Right hindlimb (tissue), 1 donor: ENCODE measurements at regions not wholly inside any gene's neighbourhood (a gene's known extent, or its start where the extent isn't known, plus 50 kb on each side); places are given as distances from the start of the nearest gene placed in this dataset.

Source experiments
- DNase-seq: peaks from one replicate; pipeline ENCODE4 v3.0.0-alpha.2; 2018

DNA sequence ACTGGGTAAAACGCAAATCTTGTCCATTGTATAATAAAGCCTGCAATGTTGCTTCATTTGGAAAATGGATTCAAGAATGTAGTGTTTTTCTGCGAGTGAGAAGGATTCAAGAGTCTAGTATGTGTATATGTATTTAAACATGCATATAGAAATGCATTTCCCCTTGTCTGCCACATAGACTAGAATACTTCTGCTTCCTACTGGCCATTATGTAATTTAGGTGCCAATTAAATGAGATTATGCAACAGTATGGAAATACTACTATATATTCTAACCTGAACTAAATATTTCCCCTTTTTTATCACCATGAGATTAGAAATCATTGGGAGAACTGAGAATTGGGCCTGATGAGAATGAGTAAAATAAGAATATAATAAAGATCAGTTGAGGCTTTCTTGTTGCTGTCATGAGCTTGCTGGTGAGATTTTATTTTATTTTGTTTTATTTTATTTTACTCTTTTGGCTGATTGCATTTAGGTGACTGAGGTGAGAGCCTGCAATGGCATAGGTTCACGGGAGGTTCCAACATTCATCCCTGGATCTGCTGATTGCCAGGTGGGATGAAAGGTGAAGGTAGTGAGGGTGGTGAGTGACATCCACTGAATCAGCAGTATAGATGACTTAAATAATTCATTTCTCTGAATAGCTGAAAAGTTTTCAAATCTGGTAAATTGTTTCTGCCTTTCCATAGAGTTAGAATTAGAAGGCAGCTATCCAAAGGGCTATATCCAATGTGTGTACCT, 95.6 kb upstream of the SLC4A4 start:
- DNase-seq = no peak

DNA sequence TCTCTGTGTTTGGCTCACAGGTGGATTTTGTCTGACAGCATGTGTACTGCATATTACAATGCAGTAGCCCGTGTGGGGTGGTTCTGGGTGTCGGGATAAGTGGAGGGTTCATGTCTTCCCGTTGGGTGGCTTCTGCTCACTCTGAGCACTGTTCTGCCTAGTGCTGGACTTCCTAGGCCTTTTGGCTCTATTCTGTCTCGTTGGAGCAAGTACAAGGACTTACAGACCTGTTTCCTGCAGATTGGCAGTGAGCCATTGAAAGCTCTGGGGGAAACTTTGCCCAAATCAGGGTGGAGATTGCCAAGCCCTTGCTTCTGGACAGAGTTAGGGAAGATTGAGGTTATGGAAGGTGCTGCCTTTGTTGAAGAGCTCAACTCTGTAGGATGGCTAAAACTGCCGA, 91.1 kb upstream of the SLC4A4 start:
- DNase-seq = no peak

DNA sequence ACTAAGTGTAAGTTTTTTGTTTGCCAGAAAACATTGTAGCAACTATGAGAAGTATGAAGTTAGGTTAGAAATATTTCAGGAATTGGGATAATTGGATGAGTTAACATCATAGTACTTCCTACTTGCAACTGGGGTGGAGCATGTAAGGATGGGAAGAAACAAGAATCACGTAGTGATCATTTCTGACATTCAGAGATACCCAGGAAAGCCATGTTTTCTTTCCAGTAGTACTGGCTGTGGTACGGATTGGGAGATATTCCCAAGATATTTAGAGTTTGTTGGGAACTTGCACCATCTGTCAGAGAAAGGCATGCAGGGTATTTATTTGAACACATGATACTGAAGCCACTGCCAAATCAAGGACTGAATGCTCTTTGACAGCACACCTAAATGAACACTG, 87.6 kb upstream of the SLC4A4 start:
- no peak for DNase-seq

DNA sequence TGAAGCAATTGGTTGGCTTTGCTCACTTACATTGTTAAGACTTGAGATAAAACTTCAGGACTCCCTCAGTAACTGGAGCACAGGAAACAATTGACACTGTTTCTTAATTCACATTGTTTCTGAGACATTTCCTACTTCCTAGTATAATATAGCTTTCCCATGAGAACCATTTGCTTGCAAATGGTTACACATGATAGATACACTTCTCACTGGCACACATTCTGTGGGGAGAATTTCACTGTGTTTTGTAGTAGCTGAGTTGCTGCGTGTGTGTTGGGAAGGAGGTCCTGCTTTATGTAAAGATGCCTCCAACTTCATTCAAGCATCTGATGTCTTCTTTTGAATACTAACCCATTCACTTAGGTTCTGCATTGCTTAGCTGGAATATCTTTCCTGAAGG, 85.3 kb upstream of the SLC4A4 start:
- DNase-seq = no peak

DNA sequence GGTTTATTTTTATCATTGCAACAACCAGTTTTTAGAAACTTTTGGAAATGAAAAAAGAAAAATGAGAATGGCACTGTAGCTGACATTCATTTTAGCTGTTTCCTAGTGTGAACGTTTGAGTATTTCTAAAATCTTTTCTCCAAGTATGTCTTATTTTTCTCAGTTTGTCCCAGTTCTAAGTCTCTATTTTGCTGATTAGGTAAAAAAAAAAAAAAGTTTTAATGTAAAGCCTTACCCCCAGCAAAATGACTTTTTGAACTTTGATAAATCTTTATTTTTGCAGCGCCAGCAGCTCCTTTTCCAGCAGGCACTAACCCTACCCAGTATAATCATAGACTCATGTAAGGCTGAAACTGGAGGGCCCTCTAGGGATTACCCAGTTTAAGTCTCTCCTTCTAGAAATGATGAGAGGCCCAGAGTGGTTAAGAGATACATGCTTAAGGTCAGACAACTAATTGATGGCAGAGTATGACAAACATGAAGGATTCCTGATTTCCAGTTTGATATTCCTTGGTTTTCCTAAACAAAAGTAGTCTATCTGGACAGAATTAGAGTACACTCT, 84.3 kb upstream of the SLC4A4 start:
- no peak for DNase-seq

DNA sequence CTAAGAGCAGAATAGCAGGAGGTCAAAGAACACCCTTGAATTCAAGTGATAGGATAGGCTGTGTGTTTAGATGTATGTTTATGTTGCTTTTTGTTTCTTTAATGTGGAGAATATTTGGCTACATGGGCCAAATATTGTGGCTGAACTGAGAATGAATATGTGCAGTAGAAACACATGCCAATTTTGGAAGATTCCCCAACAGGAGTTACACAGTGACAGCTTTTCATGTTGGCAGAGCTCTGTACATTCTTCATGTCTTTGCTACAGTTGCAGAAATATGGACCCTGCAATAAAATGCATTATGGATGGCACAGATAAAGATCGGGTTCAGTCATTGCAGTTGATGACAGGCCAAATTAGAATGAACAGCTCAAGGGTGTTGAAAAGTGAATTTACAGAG, 82.8 kb upstream of the SLC4A4 start:
- DNase-seq = no peak

DNA sequence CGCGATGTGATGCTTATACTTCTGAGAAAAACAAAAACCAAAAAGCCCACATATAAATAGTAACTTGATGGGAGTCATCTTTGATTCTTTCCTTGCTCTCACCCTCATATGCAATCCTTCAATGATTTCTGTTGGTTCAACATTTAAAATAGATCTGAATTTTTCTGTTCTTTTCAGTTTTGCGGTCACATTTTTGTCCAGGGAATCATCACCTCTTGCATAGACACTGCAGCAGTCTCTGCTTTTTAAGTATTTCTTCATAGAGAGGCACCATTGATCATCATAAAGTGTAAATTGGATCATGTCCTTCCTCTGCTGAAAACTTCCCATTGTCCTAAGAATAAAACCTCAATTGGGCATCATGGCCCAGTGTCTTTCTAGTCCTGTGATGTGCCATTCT, 81.1 kb upstream of the SLC4A4 start:
- no peak for DNase-seq

DNA sequence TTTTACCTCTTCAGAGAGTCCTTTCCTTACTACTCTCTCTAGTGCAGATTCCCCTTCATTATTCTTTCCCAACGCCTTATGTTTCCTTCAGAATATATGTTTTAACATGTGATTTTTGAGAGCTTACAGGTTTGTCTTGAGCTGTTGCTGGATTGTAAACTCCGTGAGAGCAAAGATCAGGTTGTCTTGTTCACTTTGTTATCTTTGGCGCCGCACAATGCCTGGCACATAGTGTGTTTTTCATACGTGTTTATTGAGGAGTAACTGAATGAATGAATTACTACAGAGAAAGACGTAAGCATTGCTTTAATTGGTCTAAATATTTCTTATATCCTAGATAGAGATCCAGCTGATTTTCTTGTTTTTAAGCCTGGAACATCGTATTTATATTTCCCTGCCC, 80.5 kb upstream of the SLC4A4 start:
- no peak for DNase-seq

DNA sequence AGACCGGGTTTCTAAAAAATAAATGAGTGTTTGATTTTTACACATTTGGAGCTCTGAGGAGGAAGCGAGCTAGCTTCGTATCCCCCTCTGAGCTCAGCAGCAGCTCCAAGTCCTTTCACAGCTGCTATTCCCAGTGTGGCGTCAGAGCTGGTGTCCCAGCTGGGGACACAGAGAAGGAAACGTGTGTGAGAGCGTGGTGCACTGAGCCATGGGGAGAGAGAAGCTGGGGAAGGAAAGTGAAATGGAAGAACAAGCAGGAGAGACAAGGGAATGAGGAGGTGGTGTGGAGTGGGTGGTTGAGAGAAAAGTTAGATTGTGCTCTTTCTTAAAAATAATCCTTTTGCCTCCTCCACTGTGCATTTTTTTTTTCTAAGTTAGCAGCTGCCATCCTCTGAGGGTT, 79.5 kb upstream of the SLC4A4 start:
- DNase-seq = no peak

DNA sequence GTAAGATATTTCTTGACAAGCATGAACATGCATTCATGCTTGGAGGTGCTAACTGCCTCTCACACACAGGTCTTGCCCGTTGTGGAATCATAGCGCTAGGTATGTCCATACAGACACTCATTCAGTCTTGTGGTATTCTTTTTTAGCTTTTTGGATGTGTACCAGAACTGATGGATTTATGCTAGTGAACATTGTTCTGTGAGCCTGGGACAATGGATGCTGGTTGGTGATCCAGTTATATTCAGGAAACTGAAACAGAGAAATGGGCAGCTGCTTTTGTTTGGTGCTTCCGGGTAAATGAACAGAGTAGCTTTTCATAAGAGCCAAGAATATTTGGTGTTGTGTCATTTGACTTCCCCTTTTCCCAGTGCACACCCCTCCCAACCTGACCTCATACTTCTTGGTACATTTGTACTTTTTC, 78.9 kb upstream of the SLC4A4 start:
- no peak for DNase-seq

DNA sequence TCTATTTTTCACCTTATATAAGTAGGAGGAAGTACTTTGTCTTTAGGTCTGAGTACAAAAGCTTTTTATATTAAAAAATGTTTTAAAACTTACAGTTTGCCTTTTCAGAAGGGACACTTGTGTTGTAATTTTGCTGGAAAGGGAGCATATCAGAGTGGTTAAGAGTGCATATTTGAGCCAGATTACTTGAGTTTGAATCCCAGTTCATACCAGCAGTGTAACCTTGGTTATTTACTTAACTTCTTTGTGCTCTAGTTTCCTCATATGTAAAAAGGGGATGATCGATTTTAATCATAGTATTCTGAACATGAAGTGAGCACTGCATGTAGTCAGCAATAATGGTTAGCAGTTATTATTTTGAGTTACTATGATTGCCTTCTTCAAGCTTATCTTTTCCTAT, 78.3 kb upstream of the SLC4A4 start:
- DNase-seq = no peak

DNA sequence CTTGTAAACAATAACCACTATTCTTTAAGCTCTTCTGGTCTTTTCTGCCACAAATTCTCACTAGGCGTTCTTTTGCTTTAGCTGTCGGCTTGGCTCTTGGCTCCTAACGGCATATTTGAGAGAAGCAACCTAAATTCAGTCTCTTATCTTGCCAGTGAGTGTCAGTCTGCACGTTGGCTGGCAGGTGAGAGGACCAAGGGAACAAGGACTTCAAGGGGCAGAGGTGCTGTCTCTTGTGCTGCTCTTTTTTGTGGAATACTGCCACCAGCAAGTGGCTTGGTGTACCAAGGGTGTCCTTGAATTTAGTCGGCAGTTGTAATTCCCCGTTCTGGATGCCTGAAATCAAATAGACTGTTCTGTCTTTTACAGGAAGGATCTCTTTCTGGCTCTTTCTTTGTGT, 77.8 kb upstream of the SLC4A4 start:
- no peak for DNase-seq

DNA sequence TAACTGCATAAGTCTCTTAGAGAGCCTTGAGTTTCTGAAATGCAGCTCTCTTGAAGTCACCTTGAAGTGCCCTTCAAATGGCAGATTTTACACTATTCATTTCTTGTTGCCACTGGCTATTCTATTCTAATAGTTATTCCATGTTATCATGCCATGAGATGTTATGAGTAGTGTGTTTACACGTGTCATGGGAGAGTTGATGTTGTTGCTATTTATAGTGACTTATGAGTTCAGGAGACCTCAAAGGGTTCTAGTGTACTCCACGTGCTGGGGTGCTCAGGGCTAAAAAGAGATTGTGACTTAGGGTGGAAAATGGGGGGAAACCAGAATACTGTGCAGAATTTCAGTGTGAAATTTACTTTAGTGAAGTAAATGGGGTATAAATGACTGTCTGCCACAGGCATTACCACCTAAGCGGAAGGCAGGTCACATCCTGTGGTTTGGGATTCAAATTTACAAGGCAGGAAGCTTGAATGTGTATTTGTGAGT, 77.1 kb upstream of the SLC4A4 start:
- no peak for DNase-seq

DNA sequence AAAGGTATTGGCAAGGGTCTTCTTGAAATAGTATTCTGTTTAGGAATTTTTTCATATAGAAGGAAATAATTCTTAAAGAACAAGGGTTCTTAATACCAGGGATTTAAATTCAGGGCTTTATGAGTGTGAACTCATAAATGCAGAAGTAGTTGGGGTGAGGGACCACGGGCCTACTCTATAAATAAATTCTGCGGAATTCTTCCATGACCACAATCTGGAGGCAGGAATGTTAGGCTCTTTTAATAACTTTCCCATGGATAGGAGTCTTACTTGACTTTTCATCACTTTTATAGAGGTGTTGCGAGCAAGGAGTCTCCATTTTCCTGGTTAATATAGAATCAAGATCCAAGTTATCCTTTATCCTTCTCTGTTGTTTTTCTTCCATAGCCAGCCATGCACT, 76.7 kb upstream of the SLC4A4 start:
- no peak for DNase-seq

DNA sequence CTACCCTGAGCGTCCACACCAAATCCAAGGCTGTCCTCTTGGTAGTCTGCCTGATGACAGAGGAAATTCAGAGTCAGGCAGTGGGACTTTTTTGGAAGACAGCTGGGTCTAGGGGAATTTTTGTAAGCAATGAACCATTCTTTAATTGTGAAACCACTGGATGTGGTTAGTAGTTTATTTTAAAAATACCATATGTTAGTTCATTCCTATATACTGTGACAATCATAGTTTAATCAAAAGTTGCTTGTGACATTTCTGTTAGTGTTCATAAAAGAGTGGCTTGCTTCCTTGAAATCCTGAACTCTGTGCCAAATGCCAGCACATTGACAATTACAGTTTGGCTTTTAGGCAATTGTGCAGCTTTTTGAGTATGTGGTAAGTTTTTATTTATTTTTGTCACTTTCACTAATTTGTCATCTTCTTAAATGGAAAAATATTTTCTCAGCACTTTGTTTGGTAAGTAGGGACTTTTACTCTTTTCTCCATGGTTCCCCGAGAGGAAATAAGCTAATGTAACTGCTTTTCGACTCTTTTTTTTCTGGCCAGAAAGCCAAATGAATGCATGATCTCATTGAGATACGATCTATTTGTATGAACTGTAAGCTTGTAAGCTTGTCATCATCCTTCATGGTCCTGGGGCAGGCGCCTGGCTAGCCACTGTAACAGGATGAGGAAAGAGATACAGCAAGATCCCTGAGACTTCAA, 72.6 kb upstream of the SLC4A4 start:
- no peak for DNase-seq

DNA sequence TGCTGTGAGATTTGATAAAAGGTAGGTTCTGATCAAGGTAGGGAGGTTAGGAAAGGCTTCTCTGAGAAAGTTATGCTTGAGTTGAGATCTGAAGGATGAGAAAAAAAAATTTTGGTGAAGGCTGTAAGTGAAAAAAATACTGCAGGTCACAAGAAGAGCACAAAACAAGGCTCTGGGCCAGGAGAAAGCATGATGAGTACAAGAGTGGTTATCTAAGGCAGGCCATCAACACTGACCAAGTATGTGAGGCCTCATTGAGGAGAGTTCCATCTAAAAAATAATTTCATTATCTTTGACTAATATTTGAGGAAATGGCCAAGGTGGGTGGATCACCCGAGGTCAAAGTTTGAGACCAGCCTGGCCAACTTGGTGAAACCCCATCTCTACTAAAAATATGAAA, 71.6 kb upstream of the SLC4A4 start:
- DNase-seq = no peak

DNA sequence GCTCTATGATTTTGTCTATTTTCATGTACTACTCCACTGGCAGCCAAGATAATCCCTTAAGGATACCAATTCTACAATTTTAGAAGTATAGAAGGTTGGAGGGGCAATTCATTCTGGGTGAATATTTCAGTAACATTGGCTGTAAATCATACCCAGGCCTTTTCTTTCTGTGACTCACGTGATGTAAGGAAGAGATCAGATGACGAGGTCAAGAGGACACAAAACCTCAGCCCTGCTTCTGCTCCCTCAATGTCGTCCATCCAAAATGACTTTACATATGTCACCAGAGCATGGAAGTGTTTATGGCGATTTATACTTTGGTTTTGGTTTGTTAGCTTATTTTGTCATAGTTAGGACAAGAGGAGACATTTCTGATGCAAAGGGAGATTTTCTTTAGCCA, 70.7 kb upstream of the SLC4A4 start:
- DNase-seq = no peak

DNA sequence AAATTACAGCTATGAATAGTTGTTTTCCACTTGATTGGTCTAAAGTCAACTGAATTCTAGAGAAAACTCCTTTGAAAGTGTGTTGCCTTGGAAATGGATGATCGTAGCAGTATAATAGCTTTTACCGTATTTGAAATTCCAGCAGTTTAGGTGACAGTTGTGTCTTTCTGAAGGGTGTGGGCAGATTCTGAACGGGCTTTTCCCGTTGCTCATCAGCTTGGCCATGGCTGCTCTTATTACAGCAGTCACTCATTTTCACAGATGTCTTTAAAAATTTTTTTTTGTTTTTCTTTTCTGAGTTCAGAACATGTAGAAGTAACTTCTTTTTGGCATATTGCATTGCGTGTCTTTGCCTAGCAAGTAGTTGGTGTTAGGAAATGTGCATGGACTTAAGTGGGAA, 69.6 kb upstream of the SLC4A4 start:
- no peak for DNase-seq

DNA sequence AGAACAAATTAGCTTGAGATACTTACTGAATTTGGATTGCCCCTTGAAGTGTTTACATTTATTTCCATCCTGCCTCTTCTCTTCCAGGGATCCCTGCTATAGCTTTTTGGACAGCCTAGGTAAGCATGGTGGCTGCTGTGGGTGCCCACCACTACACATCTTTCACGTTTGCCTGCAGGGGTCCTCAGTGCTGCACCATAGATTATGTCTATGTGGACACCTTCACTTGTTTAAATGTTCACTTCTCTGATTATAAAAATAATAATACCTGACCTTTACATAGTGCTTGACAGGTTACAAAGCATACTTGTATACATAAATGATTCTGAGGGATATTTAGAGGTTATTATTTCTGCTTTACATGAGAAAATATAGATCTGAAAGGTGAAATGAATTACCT, 67.9 kb upstream of the SLC4A4 start:
- no peak for DNase-seq

DNA sequence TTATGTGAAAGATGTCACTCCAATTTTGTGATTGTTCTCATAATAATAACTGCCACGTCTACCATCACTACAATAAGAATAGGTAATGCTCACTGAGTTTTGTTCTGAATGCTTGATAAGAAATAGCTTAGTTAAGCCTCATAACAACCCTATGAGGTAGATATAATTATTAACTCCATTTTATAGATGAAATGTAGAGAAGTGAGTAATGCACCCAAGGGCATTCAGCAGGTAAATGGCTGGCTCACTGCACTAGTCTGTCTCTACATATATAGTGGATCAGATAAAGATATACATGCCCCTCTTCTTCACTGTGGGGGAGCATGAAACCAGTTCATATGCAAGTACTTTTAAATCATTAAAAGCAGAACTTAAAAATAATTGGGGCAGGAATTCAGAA, 65.8 kb upstream of the SLC4A4 start:
- DNase-seq = no peak

DNA sequence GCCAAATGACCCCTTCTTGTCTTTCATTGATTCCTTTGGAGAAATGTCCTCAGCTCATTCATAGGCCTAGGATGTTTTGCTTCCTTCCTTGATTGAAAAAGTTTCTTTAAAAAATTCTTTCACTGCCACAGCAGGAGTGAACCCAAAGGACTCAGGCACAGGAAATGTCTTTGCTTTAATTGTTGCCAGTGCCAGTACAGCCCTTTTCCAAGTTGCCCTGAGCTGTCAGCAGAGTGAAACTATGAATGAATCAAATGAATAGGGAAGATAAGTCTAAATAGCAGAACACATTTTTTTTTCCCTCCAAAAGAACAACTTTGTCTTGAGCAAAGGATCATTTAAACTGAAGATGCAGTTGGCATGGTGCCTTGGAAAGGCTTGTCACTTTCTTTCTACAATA, 63.8 kb upstream of the SLC4A4 start:
- no peak for DNase-seq

DNA sequence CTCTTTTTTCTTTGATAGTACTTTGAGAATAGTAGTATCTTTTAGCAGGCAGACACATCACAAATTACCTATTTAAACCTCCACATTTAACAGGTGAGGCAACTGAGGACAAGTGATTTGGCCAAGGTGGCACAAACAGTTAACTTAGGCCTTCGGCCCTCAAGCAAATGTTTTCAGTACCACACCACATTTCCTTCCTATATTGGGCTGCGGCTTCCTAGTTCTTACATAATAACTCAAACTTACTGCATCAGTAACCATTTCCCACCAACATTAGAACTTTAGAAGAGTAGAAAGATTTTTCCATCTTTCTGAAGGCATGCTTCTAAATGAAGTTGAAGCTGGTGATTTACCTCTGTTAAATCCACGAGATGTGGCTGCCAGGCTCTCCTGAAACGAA, 63.2 kb upstream of the SLC4A4 start:
- DNase-seq = no peak

DNA sequence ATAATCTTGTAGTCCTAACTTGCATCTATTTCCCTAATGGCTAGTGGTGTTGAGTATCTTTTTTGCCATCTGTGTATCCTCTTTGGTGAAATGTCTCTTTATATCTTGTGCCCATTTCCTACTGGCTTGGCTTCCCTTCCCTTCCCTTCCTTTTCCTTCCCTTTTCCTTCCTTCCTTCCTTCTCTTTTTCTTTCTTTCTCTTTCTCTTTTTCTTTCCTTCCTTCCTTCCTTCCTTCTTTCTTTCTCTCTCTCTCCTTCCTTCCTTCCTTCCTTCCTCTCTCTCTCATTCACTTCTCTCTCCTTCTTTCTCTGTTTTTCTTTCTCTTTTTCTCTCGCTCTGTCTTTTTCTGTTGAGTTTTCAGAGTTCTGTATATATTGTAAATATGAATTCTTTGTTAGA, 61.5 kb upstream of the SLC4A4 start:
- no peak for DNase-seq

DNA sequence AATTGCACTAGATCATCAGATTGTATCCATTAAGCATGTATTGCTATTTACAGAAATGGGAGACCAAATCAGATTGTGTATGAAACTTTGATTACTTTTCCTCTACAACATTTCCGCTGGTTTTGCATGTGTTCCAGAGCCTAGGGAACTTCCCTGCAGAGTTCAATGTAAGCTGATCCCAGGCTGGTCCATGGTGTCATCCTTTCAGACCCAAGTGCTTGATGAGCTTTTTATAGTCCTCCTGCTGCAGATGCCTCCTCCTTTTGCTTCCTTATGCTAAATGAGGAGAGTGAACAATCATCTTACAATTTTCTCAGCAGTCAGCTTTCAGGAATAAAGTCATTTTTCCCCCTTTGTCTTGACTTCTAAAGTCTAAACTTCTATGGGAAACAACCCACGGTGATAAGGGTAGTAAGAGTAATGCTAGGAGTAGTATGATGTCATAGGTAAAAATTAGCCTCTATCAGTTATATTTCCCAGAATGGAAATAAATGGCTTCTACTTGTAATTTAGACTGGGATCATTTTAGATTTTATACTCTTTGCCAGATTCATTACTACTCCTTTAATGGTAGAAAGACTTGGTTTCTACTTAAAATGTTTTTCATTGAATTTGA, 55.1 kb upstream of the SLC4A4 start:
- DNase-seq = no peak
